DMS153 treated with DMSO at 0.1 percent for 48 hours (cell line): ENCODE measurements at regions not wholly inside any gene's neighbourhood (a gene's known extent, or its start where the extent isn't known, plus 50 kb on each side); places are given as distances from the start of the nearest gene placed in this dataset.

Experiments used
- DNase-seq: peaks from one replicate; lab custom pipeline; 2025; ENCODE audit not compliant: unreplicated experiment; lab: John Stamatoyannopoulos, UW

GRCh38 chr13:34037636-34038540, 219.9 kb downstream of the RFC3 start:
- DNase-seq = no peak

- DNase-seq = no peak
These were observed 220.7 kb downstream of the RFC3 start for GRCh38 chr13:34038541-34039068.

GRCh38 chr13:34039678-34040077, 221.7 kb downstream of the RFC3 start:
- DNase-seq = no peak

- no peak for DNase-seq
These were observed 222.9 kb downstream of the RFC3 start for GRCh38 chr13:34040863-34041262.

- DNase-seq = no peak
These were observed 226.1 kb downstream of the RFC3 start for GRCh38 chr13:34044041-34044440.

- DNase-seq = no peak
These were observed 226.7 kb downstream of the RFC3 start for GRCh38 chr13:34044660-34045080.

- DNase-seq = no peak
These were observed 228.5 kb downstream of the RFC3 start for GRCh38 chr13:34046457-34046856.

- DNase-seq = no peak
These were observed 230.7 kb downstream of the RFC3 start for GRCh38 chr13:34048652-34049051.

- DNase-seq = no peak
These were observed 238.8 kb downstream of the RFC3 start for GRCh38 chr13:34056733-34057258.

- no peak for DNase-seq
These were observed 246.7 kb downstream of the RFC3 start for GRCh38 chr13:34064456-34065205.

GRCh38 chr13:34065928-34066327, 248.0 kb downstream of the RFC3 start:
- DNase-seq = no peak

- DNase-seq = no peak
These were observed 248.4 kb downstream of the RFC3 start for GRCh38 chr13:34066344-34066743.

- no peak for DNase-seq
These were observed 252.1 kb downstream of the RFC3 start for GRCh38 chr13:34070006-34070405.

- no peak for DNase-seq
These were observed 252.8 kb downstream of the RFC3 start for GRCh38 chr13:34070544-34071303.

- DNase-seq = no peak
These were observed 258.4 kb downstream of the RFC3 start for GRCh38 chr13:34076319-34076718.

GRCh38 chr13:34076943-34077703, 259.2 kb downstream of the RFC3 start:
- DNase-seq = peak; percentile 15

GRCh38 chr13:34078334-34078999, 260.5 kb downstream of the RFC3 start:
- DNase-seq = no peak

GRCh38 chr13:34085204-34085603, 267.3 kb downstream of the RFC3 start:
- no peak for DNase-seq

- DNase-seq = no peak
These were observed 268.3 kb downstream of the RFC3 start for GRCh38 chr13:34086281-34086680.

GRCh38 chr13:34087791-34088190, 269.8 kb downstream of the RFC3 start:
- no peak for DNase-seq
